Upper lobe of right lung (tissue), 1 donor: ENCODE measurements at regions not wholly inside any gene's neighbourhood (a gene's known extent, or its start where the extent isn't known, plus 50 kb on each side); places are given as distances from the start of the nearest gene placed in this dataset.

Experiments
- ATAC-seq: fragments of 200-7000 bp; cut with Tn5 transposase; one replicate; pipeline ENCODE4 v1.9.1; 2020; ENCODE audit warnings: mild to moderate bottlenecking, moderate library complexity
- DNase-seq: peaks from one replicate; pipeline ENCODE4 v3.0.0-alpha.2; 2020
- H3K27ac ChIP-seq: fragments of 200-600 bp; one replicate; pipeline ENCODE4 v1.8.0; 2022
- H3K27me3 ChIP-seq: fragments of 200-600 bp; one replicate; pipeline ENCODE4 v1.8.0; 2022; ENCODE audit warnings: mild to moderate bottlenecking
- H3K36me3 ChIP-seq: fragments of 200-600 bp; one replicate; pipeline ENCODE4 v1.8.0; 2022
- H3K4me1 ChIP-seq: fragments of 200-600 bp; one replicate; pipeline ENCODE4 v1.8.0; 2022
- H3K4me3 ChIP-seq: fragments of 200-600 bp; one replicate; pipeline ENCODE4 v1.8.0; 2022; ENCODE audit warnings: mild to moderate bottlenecking
- H3K9me3 ChIP-seq: fragments of 200-600 bp; one replicate; pipeline ENCODE4 v1.8.0; 2022
- intact Hi-C: fragments of 100-400 bp; cut with DNase I; formaldehyde crosslinking; loops from one replicate; pipeline ENCODE4 v1.11.0; 2022
- TF ChIP-seq, protein P1 (sequence below): fragments of 200-600 bp; IDR thresholded peaks from one replicate; pipeline ENCODE4 v1.8.0; 2022; ENCODE audit warnings: antibody characterized with exemption
- donor health status: DM: no; HTN: yes; CAD: no; lungs with severe emphysema.

DNA sequence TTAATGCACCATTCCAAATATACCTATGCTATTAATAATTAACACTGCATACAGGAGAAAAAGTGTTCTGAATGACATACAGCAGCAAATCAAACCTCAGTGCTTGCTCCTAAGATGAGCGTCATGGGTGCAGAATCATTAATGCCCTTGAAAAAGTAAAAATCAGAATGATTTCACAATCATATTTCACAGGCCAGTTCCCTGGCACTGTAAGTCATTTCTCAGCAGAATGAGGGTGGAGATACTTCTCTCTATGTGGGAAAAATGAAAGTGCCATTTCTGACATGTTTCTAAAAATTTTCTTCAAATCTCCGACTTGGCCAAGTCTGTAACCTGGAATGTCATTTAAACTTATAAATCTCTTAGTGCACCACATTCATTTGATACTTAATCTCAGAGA is 549.8 kb upstream of the AGTR1 start:
- Histone ChIP-seq H3K27me3 (no peaks in the 10 kb centered on the region), H3K4me1 (peaks cover 4% of the 10 kb centered on the region), H3K9me3 (no peaks in the 10 kb centered on the region), H3K27ac (no peak overlapping the region), H3K4me3 (no peak overlapping the region), H3K36me3 (no peaks in the 10 kb centered on the region)
- ATAC-seq (no peak), DNase-seq (no peak)
- TF ChIP-seq, protein P1, sequence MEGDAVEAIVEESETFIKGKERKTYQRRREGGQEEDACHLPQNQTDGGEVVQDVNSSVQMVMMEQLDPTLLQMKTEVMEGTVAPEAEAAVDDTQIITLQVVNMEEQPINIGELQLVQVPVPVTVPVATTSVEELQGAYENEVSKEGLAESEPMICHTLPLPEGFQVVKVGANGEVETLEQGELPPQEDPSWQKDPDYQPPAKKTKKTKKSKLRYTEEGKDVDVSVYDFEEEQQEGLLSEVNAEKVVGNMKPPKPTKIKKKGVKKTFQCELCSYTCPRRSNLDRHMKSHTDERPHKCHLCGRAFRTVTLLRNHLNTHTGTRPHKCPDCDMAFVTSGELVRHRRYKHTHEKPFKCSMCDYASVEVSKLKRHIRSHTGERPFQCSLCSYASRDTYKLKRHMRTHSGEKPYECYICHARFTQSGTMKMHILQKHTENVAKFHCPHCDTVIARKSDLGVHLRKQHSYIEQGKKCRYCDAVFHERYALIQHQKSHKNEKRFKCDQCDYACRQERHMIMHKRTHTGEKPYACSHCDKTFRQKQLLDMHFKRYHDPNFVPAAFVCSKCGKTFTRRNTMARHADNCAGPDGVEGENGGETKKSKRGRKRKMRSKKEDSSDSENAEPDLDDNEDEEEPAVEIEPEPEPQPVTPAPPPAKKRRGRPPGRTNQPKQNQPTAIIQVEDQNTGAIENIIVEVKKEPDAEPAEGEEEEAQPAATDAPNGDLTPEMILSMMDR, result no peak
- intact Hi-C loops, result no loop called here

DNA sequence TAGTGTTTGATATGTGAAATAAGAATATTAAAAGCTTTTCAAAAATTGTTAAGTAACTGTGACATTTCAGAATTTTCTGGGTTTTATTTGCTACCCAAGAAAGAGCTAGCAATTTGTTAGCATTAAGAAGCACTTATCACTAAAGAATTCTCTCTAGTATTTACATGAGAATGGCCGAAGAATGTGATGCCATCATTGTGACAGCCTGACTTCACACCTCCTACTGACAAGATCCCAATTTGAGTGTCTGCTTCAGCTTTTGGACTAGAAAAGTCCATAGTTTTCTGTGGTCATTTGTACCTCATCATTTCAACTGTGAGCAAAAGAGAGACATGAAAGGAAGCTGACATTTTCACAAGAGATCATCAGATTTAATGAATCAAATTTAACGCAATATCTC is 548.1 kb upstream of the AGTR1 start:
- no peaks in the 10 kb centered on the region for H3K9me3 ChIP-seq
- TF ChIP-seq, protein P1, result no peak
- H3K36me3 ChIP-seq, result no peaks in the 10 kb centered on the region
- no peak for DNase-seq
- H3K27me3 ChIP-seq, result no peaks in the 10 kb centered on the region
- no peak overlapping the region for H3K4me3 ChIP-seq
- H3K4me1 ChIP-seq, result peaks cover 4% of the 10 kb centered on the region
- intact Hi-C loops, result no loop called here
- no peak for ATAC-seq
- no peak overlapping the region for H3K27ac ChIP-seq

DNA sequence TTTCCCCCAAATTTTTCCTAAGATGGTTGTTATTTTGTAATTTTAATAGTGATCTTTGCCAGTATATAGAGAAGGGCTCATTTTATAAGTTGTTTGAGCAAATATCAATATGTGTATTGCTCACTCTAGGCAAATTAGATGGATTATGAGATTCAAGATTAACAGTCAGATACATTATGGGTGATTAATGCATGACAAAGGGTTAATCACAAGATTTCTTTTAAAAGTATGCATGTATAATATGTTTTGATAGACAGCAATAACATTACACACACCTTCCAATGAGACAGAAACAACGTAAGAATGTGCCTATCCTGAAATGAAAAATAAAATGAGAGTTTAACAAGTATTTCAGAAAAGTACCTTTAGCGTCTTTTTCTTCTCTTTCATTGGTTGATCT is 547.6 kb upstream of the AGTR1 start:
- no peak for ATAC-seq
- Histone ChIP-seq H3K36me3 (no peaks in the 10 kb centered on the region), H3K9me3 (no peaks in the 10 kb centered on the region), H3K27ac (no peak overlapping the region), H3K4me1 (peaks cover 4% of the 10 kb centered on the region), H3K4me3 (no peak overlapping the region), H3K27me3 (no peaks in the 10 kb centered on the region)
- no peak for DNase-seq
- intact Hi-C loops, result no loop called here
- TF ChIP-seq, protein P1, result no peak

DNA sequence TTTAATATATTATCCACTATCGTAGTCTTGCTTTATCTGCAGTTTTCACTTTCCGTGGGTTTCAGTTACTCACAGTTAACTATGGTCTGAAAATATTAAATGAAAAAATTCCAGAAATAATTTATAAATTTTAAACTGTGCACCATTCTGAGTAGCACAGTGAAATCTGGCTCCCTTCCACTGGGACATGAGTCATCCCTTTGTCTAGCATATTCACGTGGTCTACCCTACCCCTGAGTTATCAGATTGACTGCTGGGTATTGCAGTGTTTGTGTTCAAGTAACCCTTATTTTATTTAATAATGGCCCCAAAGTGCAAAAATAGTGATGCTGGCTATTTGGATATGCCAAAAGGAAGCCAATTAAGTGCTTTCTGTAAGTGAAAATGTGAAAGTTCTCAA is 539.5 kb upstream of the AGTR1 start:
- Histone ChIP-seq H3K36me3 (no peaks in the 10 kb centered on the region), H3K27me3 (no peaks in the 10 kb centered on the region), H3K4me1 (no peaks in the 10 kb centered on the region), H3K4me3 (no peak overlapping the region), H3K9me3 (no peaks in the 10 kb centered on the region), H3K27ac (no peak overlapping the region)
- TF ChIP-seq, protein P1, result no peak
- intact Hi-C loops, result no loop called here
- DNase-seq (no peak), ATAC-seq (no peak)

DNA sequence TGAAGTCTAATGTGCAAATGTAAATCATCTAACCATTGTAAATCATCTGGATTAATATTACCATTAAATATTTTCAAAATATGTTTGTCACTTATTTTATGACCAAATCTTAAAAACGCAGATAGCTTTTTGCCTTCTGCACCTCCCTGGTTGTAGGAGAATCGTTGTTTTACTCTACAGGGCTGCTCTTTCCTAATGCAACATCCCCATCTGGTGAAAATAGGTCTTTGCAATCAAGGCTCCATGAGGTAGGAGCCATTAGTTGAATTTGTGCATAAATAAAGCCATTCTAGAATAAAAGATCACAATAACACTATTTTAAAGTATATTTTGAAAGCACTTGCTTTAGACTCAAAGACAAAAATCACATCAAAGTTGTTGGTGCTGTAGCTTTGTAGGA is 535.6 kb upstream of the AGTR1 start:
- TF ChIP-seq, protein P1, result no peak
- no peaks in the 10 kb centered on the region for H3K27me3 ChIP-seq
- no peak overlapping the region for H3K27ac ChIP-seq
- no peak for DNase-seq
- H3K4me3 ChIP-seq, result no peak overlapping the region
- H3K36me3 ChIP-seq, result no peaks in the 10 kb centered on the region
- intact Hi-C loops, result no loop called here
- H3K4me1 ChIP-seq, result no peaks in the 10 kb centered on the region
- no peak for ATAC-seq
- no peaks in the 10 kb centered on the region for H3K9me3 ChIP-seq

GRCh38 chr3:148168347-148168746 is 529.4 kb upstream of the AGTR1 start:
- no peak overlapping the region for H3K4me3 ChIP-seq
- H3K4me1 ChIP-seq, result no peaks in the 10 kb centered on the region
- ATAC-seq, result no peak
- TF ChIP-seq, protein P1, result no peak
- intact Hi-C loops, result no loop called here
- no peaks in the 10 kb centered on the region for H3K36me3 ChIP-seq
- H3K27ac ChIP-seq, result no peak overlapping the region
- H3K9me3 ChIP-seq, result no peaks in the 10 kb centered on the region
- DNase-seq, result no peak
- no peaks in the 10 kb centered on the region for H3K27me3 ChIP-seq
